IMR-90 (cell line): ENCODE measurements at regions not wholly inside any gene's neighbourhood (a gene's known extent, or its start where the extent isn't known, plus 50 kb on each side); places are given as distances from the start of the nearest gene placed in this dataset.

Experiments
- ATAC-seq: fragments of 200-7000 bp; cut with Tn5 transposase; 2 replicates; pipeline ENCODE4 v1.9.1; 2020; ENCODE audit warnings: low read depth, mild to moderate bottlenecking, moderate library complexity
- BruUV-seq: library from RNA; stranded (reverse); fragments of 400-500 nt; replicated peaks from 2 replicates; lab custom pipeline; 2021; lab: Mats Ljungman, UMichigan
- CTCF ChIA-PET: fragments of 300-600 bp; formaldehyde crosslinking; extraction: SDS; loops from one replicate; lab custom pipeline; 2021; ENCODE audit warnings: antibody characterized with exemption; lab: Yijun Ruan, JAX
- POLR2A ChIA-PET: fragments of 300-600 bp; sonication (Branson Sonifier 250); formaldehyde crosslinking; loops from one replicate; lab custom pipeline; 2022; ENCODE audit warnings: antibody characterized with exemption; ENCODE audit not compliant: unreplicated experiment; lab: Charles Lee
- DNase-seq: peaks from one replicate; pipeline ENCODE4 v3.0.0; 2013
- H2AFZ ChIP-seq: replicated peaks from 2 replicates; pipeline ENCODE3; 2013; ENCODE audit warnings: low read length, mild to moderate bottlenecking; ENCODE audit not compliant: poor library complexity
- H2AK5ac ChIP-seq: 2 replicates; pipeline ENCODE4 v1.6.1; 2013; ENCODE audit warnings: low read depth, low read length, inconsistent platforms
- H2AK9ac ChIP-seq: replicated peaks from 2 replicates; pipeline ENCODE3; 2013; ENCODE audit warnings: mild to moderate bottlenecking, low read depth, low read length, moderate library complexity; ENCODE audit not compliant: poor library complexity
- H2BK120ac ChIP-seq: 2 replicates; pipeline ENCODE4 v1.6.1; 2013; ENCODE audit warnings: low read depth, low read length, inconsistent platforms
- H2BK15ac ChIP-seq: 3 replicates; pipeline ENCODE4 v1.6.1; 2013; ENCODE audit warnings: low read depth, low read length, inconsistent platforms
- H2BK20ac ChIP-seq: 2 replicates; pipeline ENCODE4 v1.6.1; 2013; ENCODE audit warnings: low read depth, mild to moderate bottlenecking, inconsistent platforms, low read length, moderate library complexity
- H2BK5ac ChIP-seq: 2 replicates; pipeline ENCODE4 v1.6.1; 2013; ENCODE audit warnings: mild to moderate bottlenecking, low read depth, low read length, inconsistent platforms; ENCODE audit not compliant: poor library complexity, severe bottlenecking
- H3K14ac ChIP-seq: replicated peaks from 2 replicates; pipeline ENCODE4 v1.6.1; 2013; ENCODE audit warnings: low read depth, low read length, inconsistent platforms
- H3K18ac ChIP-seq: 2 replicates; pipeline ENCODE4 v1.6.1; 2013; ENCODE audit warnings: low read depth, low read length, control low read depth
- H3K23ac ChIP-seq: 2 replicates; pipeline ENCODE4 v1.6.1; 2013; ENCODE audit warnings: low read depth, low read length, inconsistent platforms
- H3K27ac ChIP-seq: 2 replicates; pipeline ENCODE4 v1.5.1; 2013; ENCODE audit warnings: mild to moderate bottlenecking, control low read depth, low read length; ENCODE audit not compliant: insufficient read depth
- H3K27me3 ChIP-seq: 2 replicates; pipeline ENCODE4 v1.6.1; 2013; ENCODE audit warnings: low read length; ENCODE audit not compliant: control insufficient read depth, insufficient read depth
- H3K36me3 ChIP-seq: 2 replicates; pipeline ENCODE4 v1.6.1; 2013; ENCODE audit warnings: low read length, mixed read lengths; ENCODE audit not compliant: control insufficient read depth, insufficient read depth
- H3K4ac ChIP-seq: 2 replicates; pipeline ENCODE4 v1.6.1; 2013; ENCODE audit warnings: low read depth, low read length, inconsistent platforms
- H3K4me1 ChIP-seq: 2 replicates; pipeline ENCODE4 v1.6.1; 2013; ENCODE audit warnings: low read length, mixed read lengths; ENCODE audit not compliant: control insufficient read depth, insufficient read depth
- H3K4me2 ChIP-seq: 2 replicates; pipeline ENCODE4 v1.6.1; 2013; ENCODE audit warnings: low read depth, mild to moderate bottlenecking, control low read depth, low read length, moderate library complexity
- H3K4me3 ChIP-seq: 2 replicates; pipeline ENCODE4 v1.5.1; 2013; ENCODE audit warnings: low read depth, mild to moderate bottlenecking, control low read depth, low read length, moderate library complexity; ENCODE audit not compliant: insufficient read depth
- H3K56ac ChIP-seq: 2 replicates; pipeline ENCODE4 v1.6.1; 2013; ENCODE audit warnings: low read length, inconsistent platforms; ENCODE audit not compliant: insufficient read depth; ENCODE audit errors: extremely low read depth
- H3K79me1 ChIP-seq, 2 experiments: 2 replicates each; pipeline ENCODE4 v1.6.1; 2013; ENCODE audit warnings: low read length in 2 of 2, inconsistent platforms in 1 of 2, low read depth in 1 of 2
- H3K9ac ChIP-seq: 2 replicates; pipeline ENCODE4 v1.6.1; 2013; ENCODE audit warnings: low read depth, low read length, control low read depth
- H3K9me1 ChIP-seq: 2 replicates; pipeline ENCODE4 v1.6.1; 2013; ENCODE audit warnings: low read length, inconsistent platforms; ENCODE audit not compliant: insufficient read depth
- H3K9me3 ChIP-seq: 2 replicates; pipeline ENCODE4 v1.6.1; 2013; ENCODE audit warnings: low read length; ENCODE audit not compliant: control insufficient read depth, insufficient read depth
- H4K20me1 ChIP-seq: 2 replicates; pipeline ENCODE4 v1.6.1; 2013; ENCODE audit warnings: low read length, inconsistent platforms; ENCODE audit not compliant: insufficient read depth
- H4K5ac ChIP-seq: 2 replicates; pipeline ENCODE4 v1.6.1; 2013; ENCODE audit warnings: mild to moderate bottlenecking, low read depth, low read length, control low read depth
- H4K8ac ChIP-seq, 2 experiments: 2 replicates each; pipeline ENCODE4 v1.6.1; 2013; ENCODE audit warnings: low read depth in 2 of 2, low read length in 2 of 2, control low read depth in 1 of 2, inconsistent platforms in 1 of 2
- H4K91ac ChIP-seq: 2 replicates; pipeline ENCODE4 v1.6.1; 2013; ENCODE audit warnings: low read depth, low read length, inconsistent platforms; ENCODE audit not compliant: insufficient read depth
- BHLHE40 ChIP-seq: fragments of 150-350 bp; IDR thresholded peaks from 2 replicates; pipeline ENCODE4 v1.6.1; 2016; ENCODE audit warnings: mild to moderate bottlenecking, low read depth, low read length
- CEBPB ChIP-seq: IDR thresholded peaks from 2 replicates; pipeline ENCODE4 v1.6.1; 2012; ENCODE audit warnings: low read depth, low read length, improper control_type of control experiment
- CHD1 ChIP-seq: IDR thresholded peaks from 2 replicates; pipeline ENCODE4 v1.6.1; 2012; ENCODE audit warnings: low read depth, low read length, improper control_type of control experiment
- CTCF ChIP-seq: conservative IDR thresholded peaks from 2 replicates; pipeline ENCODE4 v1.5.1; 2012; ENCODE audit warnings: mild to moderate bottlenecking, low read depth, low read length, improper control_type of control experiment
- FOS ChIP-seq: fragments of 150-350 bp; IDR thresholded peaks from 2 replicates; pipeline ENCODE4 v1.6.1; 2016; ENCODE audit warnings: low read depth, low read length
- MAFK ChIP-seq: IDR thresholded peaks from 2 replicates; pipeline ENCODE4 v1.6.1; 2012; ENCODE audit warnings: low read depth, low read length, improper control_type of control experiment
- MAZ ChIP-seq: IDR thresholded peaks from 2 replicates; pipeline ENCODE4 v1.6.1; 2012; ENCODE audit warnings: low read depth, mild to moderate bottlenecking, low read length, improper control_type of control experiment, moderate library complexity, borderline replicate concordance
- POLR2A ChIP-seq: IDR thresholded peaks from 2 replicates; pipeline ENCODE4 v1.6.1; 2012; ENCODE audit warnings: mild to moderate bottlenecking, low read depth, low read length
- RAD21 ChIP-seq: IDR thresholded peaks from 2 replicates; pipeline ENCODE4 v1.6.1; 2012; ENCODE audit warnings: low read length, improper control_type of control experiment
- RFX5 ChIP-seq: IDR thresholded peaks from 2 replicates; pipeline ENCODE4 v1.8.0; 2012; ENCODE audit warnings: low read depth, mild to moderate bottlenecking, low read length, moderate library complexity
- SMC3 ChIP-seq: fragments of 150-350 bp; IDR thresholded peaks from 2 replicates; pipeline ENCODE4 v1.6.1; 2016; ENCODE audit warnings: low read depth, mild to moderate bottlenecking, antibody characterized with exemption, low read length, moderate library complexity
- WGBS, 2 experiments: methylation state at CpG; one replicate each; pipeline versions ENCODE4 v1.1.5 to v1.1.7; 2013; ENCODE audit warnings: missing lambda C conversion rate in 2 of 2; ENCODE audit not compliant: insufficient read length in 1 of 2; ENCODE audit errors: extremely low coverage in 2 of 2; 5-methylcytosine and 5-hydroxymethylcytosine counted together
- dilution Hi-C: fragments of 300-500 bp; cut with HindIII; formaldehyde crosslinking; loops from one replicate; pipeline ENCODE4 v1.14.3; 2018; ENCODE audit warnings: low sequenced_read_pairs; ENCODE audit not compliant: unreplicated experiment
- in situ Hi-C: fragments of 300-500 bp; cut with MboI; formaldehyde crosslinking; loops from 3 replicates; pipeline ENCODE4 v1.14.3; 2019; ENCODE audit warnings: low sequenced_read_pairs, inconsistent platforms, mixed read lengths
- intact Hi-C: fragments of 100-400 bp; cut with micrococcal nuclease; formaldehyde crosslinking; loops from 2 replicates; pipeline ENCODE4 v1.10.0; 2022
- TF ChIP-seq, protein P1 (sequence below): fragments of 150-350 bp; IDR thresholded peaks from 2 replicates; pipeline ENCODE4 v1.6.1; 2017; ENCODE audit warnings: mild to moderate bottlenecking, antibody characterized with exemption, low read length, low read depth

- Histone ChIP-seq H2AFZ (no peak overlapping the region), H4K8ac (no peak overlapping the region), H3K79me1 (no peaks in the 10 kb centered on the region), H4K5ac (no peak overlapping the region), H3K56ac (no peak overlapping the region), H3K36me3 (no peaks in the 10 kb centered on the region), H3K4me2 (no peak overlapping the region), H3K4me3 (no peak overlapping the region), H2BK15ac (no peak overlapping the region), H3K23ac (no peak overlapping the region), H3K9ac (no peak overlapping the region), H2BK20ac (no peak overlapping the region), H3K27ac (no peak overlapping the region), H3K9me1 (no peaks in the 10 kb centered on the region), H4K20me1 (no peaks in the 10 kb centered on the region), H3K4me1 (no peaks in the 10 kb centered on the region), H2BK120ac (no peak overlapping the region), H3K18ac (no peak overlapping the region), H3K14ac (no peak overlapping the region), H3K4ac (no peak overlapping the region), H4K91ac (no peak overlapping the region), H3K9me3 (peaks cover 51% of the 10 kb centered on the region), H2BK5ac (no peak overlapping the region), H2AK9ac (no peak overlapping the region), H2AK5ac (no peak overlapping the region), H3K27me3 (no peaks in the 10 kb centered on the region)
- CTCF ChIA-PET, result interaction anchor here (0.5 kb wide), 1 partner anchor 194 kb away, joined by 3 read pairs; no protein-coding TSS in a partner anchor
- WGBS, 2 experiments, result 43% methylated on average over 5 of the region's 19 CpGs; no CpG with 5 or more reads in 1 of the 2 experiments
- TF ChIP-seq FOS (no peak), CEBPB (no peak), RFX5 (no peak), RAD21 (no peak), POLR2A (no peak), MAZ (no peak), MAFK (no peak), SMC3 (no peak), BHLHE40 (no peak), CHD1 (no peak), CTCF (no peak)
- TF ChIP-seq, protein P1, sequence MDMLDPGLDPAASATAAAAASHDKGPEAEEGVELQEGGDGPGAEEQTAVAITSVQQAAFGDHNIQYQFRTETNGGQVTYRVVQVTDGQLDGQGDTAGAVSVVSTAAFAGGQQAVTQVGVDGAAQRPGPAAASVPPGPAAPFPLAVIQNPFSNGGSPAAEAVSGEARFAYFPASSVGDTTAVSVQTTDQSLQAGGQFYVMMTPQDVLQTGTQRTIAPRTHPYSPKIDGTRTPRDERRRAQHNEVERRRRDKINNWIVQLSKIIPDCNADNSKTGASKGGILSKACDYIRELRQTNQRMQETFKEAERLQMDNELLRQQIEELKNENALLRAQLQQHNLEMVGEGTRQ, result no peak
- in situ Hi-C loops (no loop called here), dilution Hi-C loops (no loop called here), intact Hi-C loops (no loop called here)
- DNase-seq (no peak), ATAC-seq (no peak)
- BruUV-seq, result no TSS peak
- POLR2A ChIA-PET, result no interaction called here
Measured at GRCh38 chr18:78793313-78794070, 186.1 kb upstream of the SALL3 start.
